Non-pigmented ciliary epithelial cell (primary cell): ENCODE measurements at regions not wholly inside any gene's neighbourhood (a gene's known extent, or its start where the extent isn't known, plus 50 kb on each side); places are given as distances from the start of the nearest gene placed in this dataset.

Source experiments
- DNase-seq: peaks from one replicate; pipeline ENCODE4 v3.0.0-alpha.2; 2010; ENCODE audit warnings: low read depth

- DNase-seq = no peak
These were observed 160.2 kb downstream of the FAT3 start for GRCh38 chr11:92384802-92385201.

- no peak for DNase-seq
These were observed 162.0 kb downstream of the FAT3 start for GRCh38 chr11:92386577-92386976.

GRCh38 chr11:92387859-92388258, 163.2 kb downstream of the FAT3 start:
- DNase-seq = no peak

- DNase-seq = no peak
These were observed 163.8 kb downstream of the FAT3 start for GRCh38 chr11:92388380-92388779.

GRCh38 chr11:92390783-92391182, 166.2 kb downstream of the FAT3 start:
- no peak for DNase-seq

- DNase-seq = no peak
These were observed 166.7 kb downstream of the FAT3 start for GRCh38 chr11:92391364-92391763.

- no peak for DNase-seq
These were observed 167.2 kb downstream of the FAT3 start for GRCh38 chr11:92391808-92392207.

- no peak for DNase-seq
These were observed 168.6 kb downstream of the FAT3 start for GRCh38 chr11:92393218-92393617.

- no peak for DNase-seq
These were observed 171.5 kb downstream of the FAT3 start for GRCh38 chr11:92396133-92396532.

GRCh38 chr11:92397221-92397755, 172.7 kb downstream of the FAT3 start:
- DNase-seq = no peak

- DNase-seq = no peak
These were observed 175.1 kb downstream of the FAT3 start for GRCh38 chr11:92399705-92400104.

GRCh38 chr11:92401520-92401919, 176.9 kb downstream of the FAT3 start:
- no peak for DNase-seq

GRCh38 chr11:92406472-92406871, 181.9 kb downstream of the FAT3 start:
- no peak for DNase-seq

GRCh38 chr11:92409355-92409754, 184.7 kb downstream of the FAT3 start:
- no peak for DNase-seq

GRCh38 chr11:92409956-92410355, 185.3 kb downstream of the FAT3 start:
- DNase-seq = no peak

- DNase-seq = no peak
These were observed 185.9 kb downstream of the FAT3 start for GRCh38 chr11:92410526-92410925.

- DNase-seq = no peak
These were observed 186.8 kb downstream of the FAT3 start for GRCh38 chr11:92411431-92411830.

- no peak for DNase-seq
These were observed 189.3 kb downstream of the FAT3 start for GRCh38 chr11:92413757-92414513.

- DNase-seq = no peak
These were observed 192.5 kb downstream of the FAT3 start for GRCh38 chr11:92416971-92417725.

- no peak for DNase-seq
These were observed 198.8 kb downstream of the FAT3 start for GRCh38 chr11:92423115-92424034.

GRCh38 chr11:92424281-92424680, 199.7 kb downstream of the FAT3 start:
- DNase-seq = no peak

GRCh38 chr11:92425127-92425526, 200.5 kb downstream of the FAT3 start:
- DNase-seq = no peak
